AML-193 (cell line): ENCODE measurements at regions not wholly inside any gene's neighbourhood (a gene's known extent, or its start where the extent isn't known, plus 50 kb on each side); places are given as distances from the start of the nearest gene placed in this dataset.

Experiments used
- DNase-seq, 2 experiments: peaks; one replicate each; lab custom pipeline; 2025; lab: John Stamatoyannopoulos, UW

DNA sequence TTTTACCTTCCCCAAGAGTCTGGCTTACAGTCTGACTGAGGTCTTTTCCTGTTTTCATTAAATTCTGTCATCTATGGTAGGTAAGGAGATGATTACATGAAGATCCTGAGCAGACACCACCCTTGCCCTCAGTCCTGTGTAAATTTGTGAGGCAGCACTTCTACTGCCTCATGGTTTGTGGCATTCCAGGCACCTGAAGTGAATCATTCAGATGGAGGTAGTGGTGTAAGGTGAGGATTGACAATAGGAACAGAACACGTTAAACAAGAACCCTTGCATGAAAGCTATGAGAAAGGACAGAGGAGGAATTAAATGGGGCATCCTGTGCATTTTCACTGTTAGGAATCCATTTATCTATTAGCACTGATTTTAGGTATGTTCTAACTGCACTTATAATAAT lies 618.6 kb downstream of the TLL1 start:
- no peak for DNase-seq

DNA sequence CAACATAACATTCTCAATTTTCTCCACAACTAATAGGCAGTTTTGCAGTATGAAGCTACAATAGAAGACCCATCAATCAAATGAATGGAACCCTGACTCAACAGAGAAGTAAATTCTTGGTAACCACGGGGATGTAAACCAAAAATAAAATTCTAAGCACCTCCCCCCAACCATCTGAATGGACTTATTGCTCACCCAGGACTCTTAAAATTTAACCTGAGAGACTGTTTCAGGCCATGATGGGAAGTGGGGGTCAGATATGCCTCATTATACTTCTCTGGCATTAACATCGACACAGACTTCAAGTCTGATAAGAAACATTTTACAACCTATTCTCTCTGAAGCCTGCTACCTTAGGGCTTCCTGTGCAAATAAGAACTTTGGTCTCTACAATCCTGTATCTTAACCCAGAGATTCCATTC lies 620.9 kb downstream of the TLL1 start:
- no peak for DNase-seq

DNA sequence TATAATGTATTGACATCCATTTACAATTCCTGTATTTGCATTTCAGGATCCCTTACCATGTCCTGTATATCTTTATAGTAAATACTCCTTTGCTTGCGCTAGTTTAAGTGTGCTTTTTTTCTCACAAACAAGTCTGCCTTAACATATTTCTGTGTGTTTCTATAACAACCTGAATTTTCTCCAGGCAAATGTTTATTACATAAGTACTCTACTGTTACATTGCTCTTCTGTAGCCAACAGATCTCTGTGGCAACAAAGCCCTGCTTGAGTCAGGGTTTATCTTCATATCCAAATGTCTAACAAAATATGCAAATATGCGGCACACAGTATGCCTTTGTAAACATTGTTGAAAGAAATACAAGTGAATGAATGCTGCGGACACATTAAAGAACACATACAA lies 625.5 kb downstream of the TLL1 start:
- DNase-seq = no peak

GRCh38 chr4:166499820-166500219 lies 626.8 kb downstream of the TLL1 start:
- no peak for DNase-seq

DNA sequence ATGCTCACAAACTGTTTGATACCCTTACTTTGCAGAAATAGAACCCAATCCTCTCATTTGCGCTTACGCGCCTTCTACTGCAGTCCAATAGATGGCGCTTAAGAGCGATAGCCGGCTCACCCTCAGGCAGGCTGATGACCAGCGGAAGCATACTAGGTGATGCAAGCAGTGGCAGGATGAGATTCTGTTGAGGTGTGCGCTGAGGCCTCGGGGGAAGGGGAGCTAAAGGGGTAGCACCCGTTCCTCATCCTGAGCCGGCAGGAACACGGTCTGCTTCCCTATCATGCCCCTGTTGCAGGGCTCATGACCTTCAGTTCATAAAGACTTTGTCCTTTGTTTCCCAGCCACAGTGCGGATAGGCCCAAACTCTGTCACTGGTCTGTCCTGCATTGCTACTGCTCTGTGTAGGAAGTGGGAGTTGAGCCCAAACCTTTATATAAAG lies 628.9 kb downstream of the TLL1 start:
- DNase-seq = peak in 1 of 2 experiments; percentile 7

GRCh38 chr4:166502660-166503059 lies 629.6 kb downstream of the TLL1 start:
- DNase-seq = no peak

- DNase-seq = no peak
Observed at GRCh38 chr4:166506051-166506450, 633.0 kb downstream of the TLL1 start.

- no peak for DNase-seq
Observed at GRCh38 chr4:166512267-166512666, 639.2 kb downstream of the TLL1 start.

DNA sequence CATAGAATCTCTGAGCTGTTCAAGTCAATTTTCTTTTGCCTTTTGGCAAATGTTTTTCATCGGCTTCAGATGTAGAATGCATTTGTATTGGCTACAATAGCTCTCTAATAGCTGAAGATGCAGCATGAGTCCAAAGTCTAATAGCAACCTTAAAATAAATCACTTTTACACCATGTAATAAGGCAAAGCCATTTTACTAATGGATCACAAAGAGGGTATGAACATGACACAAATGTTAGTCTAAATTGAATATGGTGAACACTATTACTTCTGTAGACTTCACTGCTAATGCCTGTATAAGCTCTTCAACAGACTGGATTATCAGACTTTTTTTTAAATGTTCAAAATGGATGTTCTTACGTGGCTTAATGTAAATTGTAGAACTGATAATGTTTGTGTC lies 645.3 kb downstream of the TLL1 start:
- DNase-seq = no peak

GRCh38 chr4:166518776-166519175 lies 645.7 kb downstream of the TLL1 start:
- no peak for DNase-seq

- DNase-seq = no peak
Observed at GRCh38 chr4:166519774-166520173, 646.7 kb downstream of the TLL1 start.

DNA sequence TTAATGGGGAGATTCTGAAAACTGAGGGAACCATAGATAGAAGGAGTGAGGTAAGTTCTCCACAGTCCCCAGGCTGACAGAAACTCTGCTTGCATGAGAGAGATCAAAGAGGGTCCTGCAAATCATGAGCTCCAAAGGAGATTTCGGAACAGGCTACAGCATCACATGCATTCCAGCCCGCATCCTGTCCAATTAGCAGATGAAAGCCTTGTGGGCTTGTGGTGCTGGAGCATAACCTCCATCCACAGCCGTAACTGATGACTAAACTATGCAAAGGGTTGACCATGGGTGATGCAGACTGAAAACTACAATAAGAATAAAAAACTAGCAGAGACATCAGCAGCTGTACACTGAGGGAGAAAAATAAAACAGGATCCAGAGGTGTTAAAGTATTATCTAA lies 654.5 kb downstream of the TLL1 start:
- no peak for DNase-seq

GRCh38 chr4:166531703-166532102 lies 658.7 kb downstream of the TLL1 start:
- DNase-seq = no peak

GRCh38 chr4:166535865-166536264 lies 662.8 kb downstream of the TLL1 start:
- no peak for DNase-seq

- DNase-seq = no peak
Observed at GRCh38 chr4:166538491-166539005, 665.5 kb downstream of the TLL1 start.

DNA sequence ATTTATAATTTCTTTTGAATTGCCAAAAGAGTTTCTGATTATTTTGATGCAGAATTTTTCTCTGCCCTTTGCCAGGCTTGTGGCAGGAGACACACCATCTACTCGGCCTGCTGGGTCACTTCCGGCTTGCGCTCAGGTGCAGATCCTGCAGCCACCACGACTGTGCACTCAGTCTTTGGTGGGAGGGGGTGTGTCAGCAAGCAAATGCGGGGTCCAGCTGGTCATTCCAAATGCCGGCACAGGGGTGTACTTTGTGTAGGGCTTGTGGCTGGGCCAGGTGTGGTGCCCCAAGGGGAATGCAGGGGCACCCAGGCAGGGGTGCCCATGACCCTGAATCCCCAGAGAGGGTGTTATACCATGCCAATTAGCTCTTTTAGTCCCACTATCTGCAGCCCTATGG lies 673.0 kb downstream of the TLL1 start:
- no peak for DNase-seq

DNA sequence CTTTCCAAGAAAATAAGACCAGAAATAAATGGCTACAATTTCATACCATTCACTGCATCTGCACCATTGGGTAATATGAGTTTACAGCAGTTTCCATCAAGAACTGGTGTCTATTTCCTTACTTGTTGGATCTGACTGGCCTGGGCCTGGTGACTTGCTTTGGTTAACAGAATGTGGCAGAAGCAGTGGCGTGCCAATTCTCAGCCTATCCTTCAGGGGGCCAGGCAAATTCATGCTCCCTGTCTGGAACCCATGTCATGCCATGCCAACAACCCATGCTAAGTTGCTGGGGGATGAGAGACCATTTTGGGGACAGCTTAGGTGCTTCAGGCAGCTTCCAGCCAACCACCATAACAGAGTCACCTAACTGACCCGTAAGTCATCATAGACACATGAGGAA lies 656.7 kb downstream of the SPOCK3 start:
- no peak for DNase-seq

GRCh38 chr4:166585491-166585890 lies 648.8 kb downstream of the SPOCK3 start:
- DNase-seq = no peak

- peak; percentile 4 to 39 for DNase-seq
Observed at GRCh38 chr4:166594326-166594946, 639.9 kb downstream of the SPOCK3 start.

GRCh38 chr4:166600264-166600663 lies 634.0 kb downstream of the SPOCK3 start:
- DNase-seq = no peak

GRCh38 chr4:166602068-166602467 lies 632.2 kb downstream of the SPOCK3 start:
- no peak for DNase-seq

DNA sequence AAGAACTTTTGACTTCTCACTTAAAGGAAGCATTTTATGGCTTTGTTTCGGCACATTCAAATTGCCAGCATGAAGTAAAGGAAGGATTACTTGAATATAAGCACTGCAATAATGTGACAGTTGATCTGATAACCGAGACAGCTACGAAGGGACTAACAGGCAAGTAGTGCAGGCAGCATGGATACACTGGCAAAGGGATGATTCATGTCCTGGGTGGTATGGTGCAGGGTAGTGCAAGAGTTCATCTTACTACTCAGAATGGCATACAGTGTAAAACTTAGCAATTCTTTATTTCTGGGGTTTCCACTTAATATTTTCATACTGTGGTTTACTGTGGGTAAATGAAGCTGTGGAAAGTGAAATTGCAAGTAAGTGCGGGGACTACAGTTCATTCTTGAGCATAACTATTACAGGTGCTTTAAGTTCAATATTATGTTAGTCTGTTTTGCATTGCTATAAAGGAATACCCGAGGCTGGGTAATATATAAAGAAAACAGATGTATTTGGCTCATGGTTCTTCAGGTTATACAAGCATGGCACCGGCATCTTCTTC lies 611.8 kb downstream of the SPOCK3 start:
- DNase-seq = no peak

DNA sequence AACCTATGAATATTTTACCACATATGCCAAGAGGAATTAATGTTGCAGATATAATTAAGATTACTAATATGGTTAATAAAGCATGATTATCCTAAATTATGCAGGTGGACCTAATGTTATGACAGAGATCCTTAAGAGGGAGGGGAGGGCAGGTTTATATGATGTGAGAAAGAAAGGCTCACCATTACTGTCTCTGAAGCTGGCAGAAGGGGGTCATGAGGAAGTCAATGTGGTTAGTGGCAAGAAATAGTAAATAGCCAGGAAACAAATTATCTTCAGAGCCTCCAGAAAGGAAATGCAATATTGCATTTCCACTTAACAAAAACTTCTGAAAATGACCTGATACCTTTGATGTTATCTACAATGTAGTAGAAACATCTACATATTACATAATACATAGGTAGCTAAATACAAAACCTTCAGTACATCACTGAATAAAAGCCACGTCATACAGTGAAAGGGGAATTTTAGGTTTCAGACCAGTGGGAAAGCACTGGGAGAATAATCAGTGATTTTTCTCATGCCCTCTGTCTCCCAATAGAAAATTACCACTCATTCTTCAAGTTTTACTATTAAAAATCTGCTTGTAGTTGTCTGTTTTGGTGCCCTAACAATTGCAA lies 609.2 kb downstream of the SPOCK3 start:
- DNase-seq = no peak

- no peak for DNase-seq
Observed at GRCh38 chr4:166628454-166628853, 605.8 kb downstream of the SPOCK3 start.
